Pancreas (tissue), 10 donors: ENCODE measurements at regions not wholly inside any gene's neighbourhood (a gene's known extent, or its start where the extent isn't known, plus 50 kb on each side); places are given as distances from the start of the nearest gene placed in this dataset.

Experiments used
- ATAC-seq, 4 donors: fragments of 200-7000 bp; cut with Tn5 transposase; one replicate each; pipeline versions ENCODE4 v1.8.0 to v1.9.1; 2020; ENCODE audit warnings: mild to moderate bottlenecking in 4 of 4, moderate library complexity in 4 of 4
- DNase-seq, 6 donors: peaks; one replicate each; pipeline ENCODE4 v3.0.0-alpha.2; 2020
- FAIRE-seq: peaks from 2 replicates; lab custom pipeline; 2012; peaks lifted over from hg19 to GRCh38; lab: Jason Lieb, UNC
- H3K27ac ChIP-seq, 4 donors: fragments of 200-600 bp; sonication (generic); 1 replicate in 3 of 4; 2 replicates in 1 of 4; pipeline versions ENCODE4 v1.5.0 to v1.8.0; 2020
- H3K27me3 ChIP-seq, 4 donors: fragments of 200-600 bp; one replicate each; pipeline ENCODE4 v1.8.0; 2021
- H3K36me3 ChIP-seq, 3 donors: fragments of 200-600 bp; sonication (generic) in 1 of 3; one replicate each; pipeline versions ENCODE4 v1.5.0 to v1.8.0; 2020 to 2021
- H3K4me1 ChIP-seq, 3 donors: fragments of 200-600 bp; one replicate each; pipeline ENCODE4 v1.8.0; 2021
- H3K4me3 ChIP-seq, 4 donors: fragments of 200-600 bp; sonication (generic) in 2 of 4; one replicate each; pipeline versions ENCODE4 v1.5.0 to v1.8.0; 2020 to 2021
- H3K9me3 ChIP-seq, 4 donors: fragments of 200-600 bp; one replicate each; pipeline ENCODE4 v1.8.0; 2021
- CTCF ChIP-seq, 4 donors: fragments of 200-600 bp; sonication (generic) in 3 of 4; IDR thresholded peaks; one replicate each; pipeline versions ENCODE4 v1.5.0 to v1.8.0; 2021; ENCODE audit warnings: antibody characterized with exemption in 4 of 4
- WGBS, 2 donors: extraction: QIAGEN DNeasy Blood & Tissue Kit; methylation state at CpG; one replicate each; pipeline ENCODE4 v1.1.7; 2013; 5-methylcytosine and 5-hydroxymethylcytosine counted together
- intact Hi-C, 3 donors: fragments of 100-400 bp; cut with DNase I; formaldehyde crosslinking; loops; one replicate each; pipeline versions ENCODE4 v1.11.1 to v1.14.2; 2022
- donor health status: healthy with polysubstance abuse.
- donor health status: DM: no; HTN: no; CAD: no; lungs with moderate emphysema.
- donor health status: DM: no; HTN: no; CAD: no.
- donor health status: control.
- donor health status: control.
- donor health status: Bipolar disorder and iron deficiency.
- donor health status: DM: yes; HTN: yes; CAD: no.
- donor health status: DM: no; HTN: no; CAD: no.
- donor health status: DM: no; HTN: no; CAD: no.
- donor health status: DM: yes; HTN: yes; CAD: no.

GRCh38 chr16:61409604-61410003 is 626.6 kb downstream of the CDH8 start:
- H3K36me3 ChIP-seq: no peaks in the 10 kb centered on the region
- ATAC-seq: no peak
- no peak for TF ChIP-seq CTCF (IDR thresholded peaks at IDR 0.05)
- no peak overlapping the region for H3K27ac ChIP-seq
- H3K9me3 ChIP-seq: no peaks in the 10 kb centered on the region
- intact Hi-C loops: no loop called here
- no peaks in the 10 kb centered on the region for H3K27me3 ChIP-seq
- no peak overlapping the region for H3K4me3 ChIP-seq
- DNase-seq: no peak
- no peak for FAIRE-seq
- no peaks in the 10 kb centered on the region for H3K4me1 ChIP-seq

- 46 to 62% methylated on average over 4 of the region's 4 CpGs for WGBS, 2 donors
- Histone ChIP-seq H3K9me3 (no peaks in the 10 kb centered on the region), H3K27me3 (no peaks in the 10 kb centered on the region), H3K36me3 (no peaks in the 10 kb centered on the region), H3K4me1 (no peaks in the 10 kb centered on the region), H3K27ac (no peak overlapping the region), H3K4me3 (no peak overlapping the region)
- FAIRE-seq (no peak), ATAC-seq (no peak), DNase-seq (no peak)
- no peak for TF ChIP-seq CTCF (IDR thresholded peaks at IDR 0.05)
- intact Hi-C loops: no loop called here
Measured at GRCh38 chr16:61403386-61403785, 632.9 kb downstream of the CDH8 start.

GRCh38 chr16:61391896-61392295 is 644.3 kb downstream of the CDH8 start:
- FAIRE-seq (no peak), DNase-seq (no peak), ATAC-seq (no peak)
- Histone ChIP-seq H3K27ac (no peak overlapping the region), H3K27me3 (no peaks in the 10 kb centered on the region), H3K36me3 (no peaks in the 10 kb centered on the region), H3K9me3 (no peaks in the 10 kb centered on the region), H3K4me1 (no peaks in the 10 kb centered on the region), H3K4me3 (no peak overlapping the region)
- intact Hi-C loops: no loop called here
- TF ChIP-seq CTCF (IDR thresholded peaks at IDR 0.05): no peak
- WGBS, 2 donors: 66% methylated on average over 4 of the region's 4 CpGs

- no peaks in the 10 kb centered on the region for H3K4me1 ChIP-seq
- intact Hi-C loops: no loop called here
- TF ChIP-seq CTCF (IDR thresholded peaks at IDR 0.05): no peak
- WGBS, 2 donors: 57 to 69% methylated on average over 4 of the region's 4 CpGs
- DNase-seq (no peak), FAIRE-seq (no peak), ATAC-seq (no peak)
- no peak overlapping the region for H3K27ac ChIP-seq
- H3K9me3 ChIP-seq: no peaks in the 10 kb centered on the region
- H3K4me3 ChIP-seq: no peak overlapping the region
- H3K36me3 ChIP-seq: no peaks in the 10 kb centered on the region
- H3K27me3 ChIP-seq: no peaks in the 10 kb centered on the region
Measured at GRCh38 chr16:61390965-61391637, 645.1 kb downstream of the CDH8 start.

DNA sequence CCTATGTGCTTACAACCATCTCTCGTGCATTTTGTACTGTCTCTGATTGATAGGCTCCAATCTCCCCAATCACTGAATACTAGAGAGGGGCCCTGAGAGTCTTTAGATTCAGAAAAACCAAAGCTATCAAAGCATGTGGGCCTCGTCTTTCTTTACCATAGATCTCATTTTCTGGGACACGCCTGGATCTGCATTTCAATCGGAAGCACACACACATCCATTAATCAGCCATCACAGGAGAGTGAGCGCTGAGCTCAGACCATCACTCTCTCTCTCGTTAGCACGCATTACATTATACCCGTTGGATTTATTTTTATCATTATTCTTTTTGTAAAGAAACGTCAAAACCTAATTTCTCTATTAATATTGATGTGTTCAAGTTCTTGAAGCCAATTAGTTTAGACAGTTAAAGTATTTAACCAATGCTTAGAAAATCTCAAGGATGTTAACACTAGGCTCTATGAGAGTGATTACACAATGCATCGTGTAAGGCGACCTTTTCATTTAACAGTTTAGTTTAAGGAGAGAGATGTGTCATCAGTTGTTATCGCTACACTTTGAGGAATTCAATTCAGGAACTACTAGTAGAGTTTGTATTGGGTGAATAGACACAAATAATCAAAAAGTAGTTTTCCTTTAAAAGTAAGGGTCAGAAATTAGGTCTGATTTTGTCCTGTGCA is 650.7 kb downstream of the CDH8 start:
- H3K27me3 ChIP-seq: no peaks in the 10 kb centered on the region
- H3K27ac ChIP-seq: no peak overlapping the region
- H3K9me3 ChIP-seq: no peaks in the 10 kb centered on the region
- no peaks in the 10 kb centered on the region for H3K36me3 ChIP-seq
- FAIRE-seq: no peak
- no peak overlapping the region for H3K4me3 ChIP-seq
- no peak for ATAC-seq
- WGBS, 2 donors: 59 to 75% methylated on average over 12 of the region's 12 CpGs
- no peaks in the 10 kb centered on the region for H3K4me1 ChIP-seq
- intact Hi-C loops: no loop called here
- no peak for TF ChIP-seq CTCF (IDR thresholded peaks at IDR 0.05)
- DNase-seq: no peak
